ENCODE measurements at regions not wholly inside any gene's neighbourhood (a gene's known extent, or its start where the extent isn't known, plus 50 kb on each side); places are given as distances from the start of the nearest gene placed in this dataset.

GRCh38 chr12:114253976-114254778 lies 151.8 kb downstream of the TBX5 start:
- no peak for TF ChIP-seq YY1 (IDR thresholded peaks at IDR 0.05; ENCODE audit: low read depth, low read length)
- TF ChIP-seq, protein P1, sequence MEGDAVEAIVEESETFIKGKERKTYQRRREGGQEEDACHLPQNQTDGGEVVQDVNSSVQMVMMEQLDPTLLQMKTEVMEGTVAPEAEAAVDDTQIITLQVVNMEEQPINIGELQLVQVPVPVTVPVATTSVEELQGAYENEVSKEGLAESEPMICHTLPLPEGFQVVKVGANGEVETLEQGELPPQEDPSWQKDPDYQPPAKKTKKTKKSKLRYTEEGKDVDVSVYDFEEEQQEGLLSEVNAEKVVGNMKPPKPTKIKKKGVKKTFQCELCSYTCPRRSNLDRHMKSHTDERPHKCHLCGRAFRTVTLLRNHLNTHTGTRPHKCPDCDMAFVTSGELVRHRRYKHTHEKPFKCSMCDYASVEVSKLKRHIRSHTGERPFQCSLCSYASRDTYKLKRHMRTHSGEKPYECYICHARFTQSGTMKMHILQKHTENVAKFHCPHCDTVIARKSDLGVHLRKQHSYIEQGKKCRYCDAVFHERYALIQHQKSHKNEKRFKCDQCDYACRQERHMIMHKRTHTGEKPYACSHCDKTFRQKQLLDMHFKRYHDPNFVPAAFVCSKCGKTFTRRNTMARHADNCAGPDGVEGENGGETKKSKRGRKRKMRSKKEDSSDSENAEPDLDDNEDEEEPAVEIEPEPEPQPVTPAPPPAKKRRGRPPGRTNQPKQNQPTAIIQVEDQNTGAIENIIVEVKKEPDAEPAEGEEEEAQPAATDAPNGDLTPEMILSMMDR (IDR thresholded peaks at IDR 0.05 in 2 of 3, conservative IDR thresholded peaks at IDR 0.05 in 1 of 3; ENCODE audit: control insufficient read depth in 2 of 3, extremely low read depth in 1 of 3, insufficient read depth in 1 of 3, low read depth in 3 of 3, low read length in 3 of 3), result no peak
- no peak for TF ChIP-seq TCF12 (IDR thresholded peaks at IDR 0.05; ENCODE audit: low read depth, low read length)
- TF ChIP-seq, protein P2, sequence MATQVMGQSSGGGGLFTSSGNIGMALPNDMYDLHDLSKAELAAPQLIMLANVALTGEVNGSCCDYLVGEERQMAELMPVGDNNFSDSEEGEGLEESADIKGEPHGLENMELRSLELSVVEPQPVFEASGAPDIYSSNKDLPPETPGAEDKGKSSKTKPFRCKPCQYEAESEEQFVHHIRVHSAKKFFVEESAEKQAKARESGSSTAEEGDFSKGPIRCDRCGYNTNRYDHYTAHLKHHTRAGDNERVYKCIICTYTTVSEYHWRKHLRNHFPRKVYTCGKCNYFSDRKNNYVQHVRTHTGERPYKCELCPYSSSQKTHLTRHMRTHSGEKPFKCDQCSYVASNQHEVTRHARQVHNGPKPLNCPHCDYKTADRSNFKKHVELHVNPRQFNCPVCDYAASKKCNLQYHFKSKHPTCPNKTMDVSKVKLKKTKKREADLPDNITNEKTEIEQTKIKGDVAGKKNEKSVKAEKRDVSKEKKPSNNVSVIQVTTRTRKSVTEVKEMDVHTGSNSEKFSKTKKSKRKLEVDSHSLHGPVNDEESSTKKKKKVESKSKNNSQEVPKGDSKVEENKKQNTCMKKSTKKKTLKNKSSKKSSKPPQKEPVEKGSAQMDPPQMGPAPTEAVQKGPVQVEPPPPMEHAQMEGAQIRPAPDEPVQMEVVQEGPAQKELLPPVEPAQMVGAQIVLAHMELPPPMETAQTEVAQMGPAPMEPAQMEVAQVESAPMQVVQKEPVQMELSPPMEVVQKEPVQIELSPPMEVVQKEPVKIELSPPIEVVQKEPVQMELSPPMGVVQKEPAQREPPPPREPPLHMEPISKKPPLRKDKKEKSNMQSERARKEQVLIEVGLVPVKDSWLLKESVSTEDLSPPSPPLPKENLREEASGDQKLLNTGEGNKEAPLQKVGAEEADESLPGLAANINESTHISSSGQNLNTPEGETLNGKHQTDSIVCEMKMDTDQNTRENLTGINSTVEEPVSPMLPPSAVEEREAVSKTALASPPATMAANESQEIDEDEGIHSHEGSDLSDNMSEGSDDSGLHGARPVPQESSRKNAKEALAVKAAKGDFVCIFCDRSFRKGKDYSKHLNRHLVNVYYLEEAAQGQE (IDR thresholded peaks at IDR 0.05; ENCODE audit: low read depth, low read length), result no peak
- no peak for TF ChIP-seq ATF3 (IDR thresholded peaks at IDR 0.05; ENCODE audit: borderline replicate concordance, extremely low read depth, low read depth, low read length)
- TF ChIP-seq EZH2 (IDR thresholded peaks at IDR 0.05; ENCODE audit: borderline replicate concordance, control insufficient read depth, low read depth, low read length), result no peak
- TF ChIP-seq JUND (IDR thresholded peaks at IDR 0.05; ENCODE audit: low read depth, low read length), result no peak
- no peak for TF ChIP-seq EP300 (IDR thresholded peaks at IDR 0.05; ENCODE audit: borderline replicate concordance in 1 of 2, control insufficient read depth in 1 of 2, low read depth in 2 of 2, low read length in 2 of 2)
- no peak for TF ChIP-seq ATF7 (IDR thresholded peaks at IDR 0.05; ENCODE audit: low read depth)
- no peak for TF ChIP-seq POLR2AphosphoS5 (IDR thresholded peaks at IDR 0.05; ENCODE audit: low read length)

Measured in GM12878 (cell line).